ENCODE measurements at regions not wholly inside any gene's neighbourhood (a gene's known extent, or its start where the extent isn't known, plus 50 kb on each side); places are given as distances from the start of the nearest gene placed in this dataset.

DNA sequence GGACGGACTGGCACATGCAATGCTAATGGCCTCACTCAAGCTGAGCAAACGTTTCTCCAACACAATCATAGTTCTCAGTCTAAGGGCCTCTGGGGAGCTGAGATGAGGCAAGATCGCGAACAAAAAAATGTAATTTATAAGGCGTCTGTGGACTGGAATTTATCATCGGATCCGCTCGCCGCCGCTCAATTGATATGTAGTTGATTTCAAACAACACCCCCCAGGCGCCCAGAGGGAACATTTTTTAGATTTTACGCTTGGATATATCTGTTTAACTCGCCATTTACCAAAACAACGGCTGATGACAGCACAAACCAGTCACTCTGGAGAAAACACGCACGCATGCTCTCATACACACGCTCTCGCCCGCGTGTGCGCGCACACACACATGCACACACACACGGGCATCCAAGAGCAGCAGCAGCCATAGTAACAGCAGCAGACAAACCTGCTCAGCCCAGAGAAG is 335.8 kb downstream of the SMAD2 start:
- no peak for FAIRE-seq

DNA sequence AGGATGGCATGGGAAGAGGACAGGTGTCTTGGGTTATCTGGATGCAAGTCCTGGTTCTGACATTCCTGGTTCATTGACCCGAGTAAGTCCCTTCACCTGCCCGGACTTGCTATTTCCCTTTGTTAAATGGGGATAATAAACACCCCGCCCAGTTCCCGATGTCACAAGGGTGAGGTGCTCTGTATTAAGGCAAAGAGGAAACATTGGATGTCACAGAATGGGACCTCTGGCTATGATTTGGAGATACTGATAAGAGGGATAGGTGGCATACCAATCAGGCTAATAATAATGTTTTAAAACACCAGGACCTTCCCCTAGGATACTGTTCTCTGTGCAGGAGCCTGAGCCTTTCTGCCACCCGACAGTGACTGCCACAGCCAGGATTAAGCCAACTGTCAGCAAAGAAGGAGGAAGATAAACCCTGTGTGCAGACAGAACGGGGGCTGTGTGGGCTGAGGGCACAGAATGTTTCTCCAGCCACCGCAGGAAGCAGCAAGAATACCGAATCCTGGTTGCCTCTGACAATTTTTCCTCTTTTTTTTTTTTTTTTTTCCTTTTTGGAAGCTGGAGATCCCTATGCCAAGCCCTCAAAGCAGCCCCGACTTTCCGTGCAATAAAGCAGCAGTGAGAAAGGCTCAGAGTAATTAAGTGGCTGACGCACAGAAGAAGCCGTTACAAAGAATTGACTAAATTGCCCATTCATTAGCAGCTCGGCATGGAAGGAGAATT is 336.6 kb downstream of the SMAD2 start:
- no peak for FAIRE-seq

DNA sequence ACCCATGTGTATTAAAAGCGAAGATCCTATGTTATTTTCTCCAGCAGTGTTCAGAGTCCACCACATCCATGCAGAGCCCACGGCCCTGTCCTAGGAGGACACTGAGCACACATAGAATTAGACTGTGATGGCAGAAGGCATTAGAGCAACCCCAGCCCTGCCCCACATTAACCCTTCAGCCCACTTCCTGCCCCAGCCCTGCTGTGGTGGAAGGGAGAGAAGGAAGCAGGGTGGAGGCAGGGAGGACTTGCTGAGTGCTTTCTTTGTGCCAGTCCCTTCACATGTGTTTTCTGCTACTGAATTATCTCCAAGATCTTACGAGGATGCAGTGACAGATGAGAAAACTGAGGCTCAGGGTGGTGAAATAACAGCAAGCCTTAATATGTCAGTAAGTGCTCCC is 339.0 kb downstream of the SMAD2 start:
- FAIRE-seq: no peak

DNA sequence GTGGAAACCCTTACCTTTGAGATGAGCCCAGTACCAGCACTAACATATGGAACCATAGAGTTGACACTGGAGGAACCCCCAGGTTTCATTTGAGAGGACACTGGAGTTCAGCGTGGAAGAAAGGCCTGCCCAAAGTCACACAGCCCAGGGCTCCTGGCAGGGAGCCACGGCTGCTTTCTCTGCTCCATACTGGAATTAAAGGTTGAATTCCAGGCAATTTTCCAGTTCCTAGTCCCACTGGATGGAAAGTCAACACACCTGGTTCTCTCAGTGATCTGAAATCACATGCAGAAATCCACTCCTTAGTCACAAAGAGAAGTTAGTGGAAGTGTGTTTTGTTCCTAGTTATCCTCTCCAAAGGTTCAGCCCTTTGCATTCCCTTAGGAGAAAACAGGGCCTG is 336.1 kb upstream of the SKOR2 start:
- FAIRE-seq: no peak

DNA sequence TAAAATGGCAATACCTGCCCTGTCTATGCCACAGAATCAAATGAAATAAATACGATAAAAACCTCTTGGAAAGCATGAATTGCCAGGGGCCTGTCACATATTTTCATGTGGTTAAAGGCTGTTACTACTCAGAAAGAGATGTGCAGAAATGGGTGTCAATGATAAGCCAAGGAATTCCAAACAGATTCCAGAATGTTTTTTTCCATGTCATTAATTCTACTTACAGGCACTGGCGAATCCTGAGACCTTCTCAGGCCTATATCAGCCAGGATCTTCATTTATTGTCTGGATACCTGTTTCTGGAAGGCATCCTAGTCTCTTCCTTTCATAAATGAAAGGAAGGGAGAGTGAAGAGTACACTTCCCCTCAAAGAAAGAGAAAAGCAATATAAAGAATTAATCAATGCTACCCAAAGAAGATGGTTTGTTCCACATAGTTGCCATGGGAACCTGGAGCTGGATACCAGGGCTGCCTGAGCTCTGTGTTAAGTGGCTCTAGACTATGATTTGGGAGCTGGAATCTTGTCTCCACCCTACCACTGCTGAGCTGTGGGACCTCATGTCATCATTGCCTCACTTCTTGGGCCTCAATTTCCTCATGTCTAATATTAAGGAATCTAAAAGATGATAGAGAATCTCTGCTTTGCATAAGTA is 335.1 kb upstream of the SKOR2 start:
- FAIRE-seq: no peak

DNA sequence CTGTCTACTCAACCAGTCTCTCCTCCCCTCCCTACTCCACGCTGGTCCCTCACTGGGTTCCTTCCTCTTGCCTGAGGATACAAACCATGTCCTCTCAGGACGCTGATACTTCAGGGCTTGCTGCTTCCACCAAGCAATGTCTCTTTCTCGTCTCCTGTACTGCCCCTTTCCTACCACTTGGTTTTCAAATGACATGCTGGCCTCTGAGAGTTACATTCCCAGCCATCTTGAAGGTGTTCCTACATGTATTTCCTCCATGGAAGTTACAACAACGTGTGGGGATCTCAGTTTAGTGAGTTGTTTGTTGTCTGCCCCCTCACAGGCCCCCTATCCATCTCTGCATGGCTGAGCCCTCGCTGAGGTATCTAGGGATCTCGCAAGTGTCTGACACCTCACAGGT is 334.5 kb upstream of the SKOR2 start:
- no peak for FAIRE-seq

DNA sequence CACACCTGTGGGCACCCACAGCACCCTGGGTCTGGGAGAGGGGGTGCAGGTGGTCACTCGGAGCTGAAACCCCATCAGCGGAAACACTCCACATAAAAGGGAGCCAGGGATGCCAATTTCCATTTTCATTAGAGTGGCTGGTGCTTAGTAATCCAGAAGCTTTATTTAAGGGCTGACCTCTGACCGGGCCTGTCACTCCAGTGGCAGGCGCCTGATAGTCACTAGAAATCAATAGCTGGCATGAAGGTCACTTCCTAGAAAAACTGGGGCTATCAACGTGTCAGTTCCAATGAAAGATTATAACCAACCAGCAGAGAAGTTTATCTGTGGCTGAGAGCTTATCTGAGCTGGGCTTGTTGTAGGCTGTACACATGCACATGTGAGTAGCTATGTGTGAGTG is 333.7 kb upstream of the SKOR2 start:
- FAIRE-seq: no peak

DNA sequence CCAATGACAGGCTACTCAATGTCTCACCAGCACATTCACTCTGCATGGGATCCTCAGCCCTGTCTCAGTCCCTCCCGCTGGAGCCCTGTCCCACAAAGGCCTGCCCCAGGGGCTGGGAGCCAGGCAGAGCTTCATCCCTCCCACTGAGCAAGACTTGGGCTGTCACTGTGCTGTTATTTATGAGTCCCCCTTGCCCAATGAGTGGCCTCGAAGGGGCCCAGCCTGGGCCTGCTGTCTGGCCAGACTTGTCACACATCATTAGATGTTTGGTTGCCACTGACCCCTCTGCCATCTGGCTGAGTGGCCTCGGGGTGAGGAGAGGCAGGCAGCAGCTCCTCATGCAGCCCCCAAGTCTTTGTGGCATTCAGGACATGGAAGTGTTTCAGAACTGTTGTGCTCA is 330.6 kb upstream of the SKOR2 start:
- no peak for FAIRE-seq

DNA sequence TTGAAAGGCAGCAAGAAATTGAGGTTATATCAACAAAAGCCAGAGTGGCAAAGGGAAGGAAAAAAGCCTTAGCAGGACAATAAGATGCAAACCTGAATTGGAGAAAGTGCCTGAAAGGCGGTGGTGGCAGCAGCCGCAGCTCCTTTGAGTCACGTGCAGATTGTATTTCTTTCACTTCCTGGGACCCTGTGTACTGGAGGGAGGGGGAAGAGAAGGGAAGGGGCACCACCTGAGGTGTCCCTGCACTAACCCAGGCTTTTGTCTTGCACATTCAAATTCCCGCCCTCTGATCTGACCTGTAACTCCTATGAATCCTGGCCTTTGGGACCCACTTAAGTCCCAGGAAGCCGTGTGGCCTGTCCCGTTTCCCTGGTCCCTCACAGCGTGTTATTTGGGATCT is 326.1 kb upstream of the SKOR2 start:
- FAIRE-seq: no peak

DNA sequence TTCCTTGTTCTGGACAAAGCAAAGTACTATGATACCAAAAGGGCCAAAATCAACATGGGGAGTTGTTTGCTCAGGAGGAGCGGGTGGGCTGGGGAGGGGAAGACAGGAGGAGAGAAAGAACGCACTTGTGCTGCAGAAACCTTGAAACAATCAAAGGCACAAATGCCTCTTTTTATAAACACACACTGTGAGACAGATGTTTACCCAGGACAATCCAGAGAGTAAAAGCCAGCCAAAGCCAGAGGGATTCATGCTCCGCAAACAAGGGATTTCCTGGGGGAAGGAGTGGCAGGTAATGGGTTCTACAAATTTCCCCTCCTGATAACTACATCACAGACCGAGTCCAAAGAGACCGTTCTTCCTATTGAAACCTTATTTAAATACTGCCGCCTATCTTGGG is 323.5 kb upstream of the SKOR2 start:
- FAIRE-seq: no peak

DNA sequence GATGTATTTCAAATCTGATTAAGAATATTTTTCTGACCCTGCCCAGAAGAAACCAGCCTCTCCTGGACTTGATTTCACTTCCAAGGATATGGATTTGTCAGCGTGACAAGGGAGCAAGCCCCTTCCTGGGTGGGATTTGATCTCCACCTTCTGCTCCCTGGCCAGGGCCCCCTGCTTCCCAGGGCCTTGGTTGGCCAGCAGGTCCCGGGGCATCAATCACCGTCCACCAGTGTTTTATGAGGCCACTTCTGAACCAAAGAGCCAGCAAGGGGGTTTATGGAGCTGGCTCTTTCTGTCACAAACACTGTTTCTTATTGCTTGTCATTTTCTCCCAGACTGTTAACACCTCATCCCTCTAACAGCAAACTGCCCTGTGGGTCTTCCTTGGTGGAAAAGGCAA is 320.5 kb upstream of the SKOR2 start:
- no peak for FAIRE-seq

DNA sequence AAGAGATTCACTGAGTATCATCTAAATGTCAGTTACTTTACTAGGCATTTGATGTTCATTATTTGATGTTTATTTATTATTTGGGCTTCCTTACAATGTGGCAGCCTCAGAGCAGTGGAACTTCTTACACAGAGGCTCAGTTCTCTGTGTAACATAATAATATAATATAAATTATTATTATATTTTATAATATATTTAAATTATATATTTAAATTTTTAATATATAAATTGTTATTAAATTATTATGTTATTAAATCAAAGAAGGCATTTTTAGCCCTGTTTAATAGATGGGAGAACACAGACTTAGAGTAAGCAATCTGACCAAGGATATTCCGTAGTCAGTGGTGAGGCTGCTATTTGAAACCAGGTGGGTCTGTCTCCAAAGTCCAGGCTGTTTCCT is 315.3 kb upstream of the SKOR2 start:
- no peak for FAIRE-seq

DNA sequence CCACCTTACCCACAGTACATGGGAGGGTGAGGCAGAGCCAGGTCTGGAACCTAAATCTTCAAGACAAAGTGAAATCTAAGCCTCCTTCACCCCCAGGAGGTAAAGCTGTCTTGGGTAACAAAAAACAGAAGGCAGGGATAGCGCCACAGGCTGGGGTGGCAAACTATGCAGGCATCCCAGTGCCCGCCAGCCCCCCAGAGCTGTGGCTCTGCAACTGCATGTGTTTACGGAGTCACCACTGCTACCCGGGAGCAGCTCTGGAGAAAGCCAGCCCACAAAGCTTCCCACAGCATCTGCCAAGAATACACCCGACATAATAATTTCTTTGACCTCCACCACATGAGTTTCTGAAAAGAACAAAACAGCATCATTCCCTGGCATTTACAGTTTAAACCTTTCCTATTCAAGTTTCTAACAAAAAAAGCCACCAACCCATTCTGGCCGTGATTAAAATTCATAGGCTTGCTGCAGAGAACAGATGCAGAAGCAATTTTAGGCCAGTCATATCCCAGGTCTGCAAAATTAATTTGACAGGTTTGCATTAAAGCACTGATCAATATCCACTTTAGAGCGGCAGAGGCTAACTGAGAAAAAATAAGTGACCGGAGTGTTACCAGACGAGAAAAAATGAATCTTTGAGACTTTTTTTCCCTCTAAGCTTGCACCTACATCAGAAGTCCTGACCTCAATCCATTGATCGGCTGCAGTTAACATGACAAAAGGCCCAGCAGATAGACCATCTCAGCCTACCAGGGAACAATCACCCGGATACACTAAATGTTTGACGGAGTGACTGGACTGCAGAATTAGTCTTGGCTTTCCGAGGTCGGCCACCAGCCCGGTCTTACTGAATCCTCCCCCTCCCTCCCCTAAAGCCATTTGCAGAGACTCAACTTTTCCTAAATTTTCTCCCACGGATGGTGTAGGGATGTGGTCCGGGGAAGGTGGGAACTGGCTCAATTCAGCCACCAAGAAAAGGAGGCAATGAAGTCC is 309.6 kb upstream of the SKOR2 start:
- no peak for FAIRE-seq

DNA sequence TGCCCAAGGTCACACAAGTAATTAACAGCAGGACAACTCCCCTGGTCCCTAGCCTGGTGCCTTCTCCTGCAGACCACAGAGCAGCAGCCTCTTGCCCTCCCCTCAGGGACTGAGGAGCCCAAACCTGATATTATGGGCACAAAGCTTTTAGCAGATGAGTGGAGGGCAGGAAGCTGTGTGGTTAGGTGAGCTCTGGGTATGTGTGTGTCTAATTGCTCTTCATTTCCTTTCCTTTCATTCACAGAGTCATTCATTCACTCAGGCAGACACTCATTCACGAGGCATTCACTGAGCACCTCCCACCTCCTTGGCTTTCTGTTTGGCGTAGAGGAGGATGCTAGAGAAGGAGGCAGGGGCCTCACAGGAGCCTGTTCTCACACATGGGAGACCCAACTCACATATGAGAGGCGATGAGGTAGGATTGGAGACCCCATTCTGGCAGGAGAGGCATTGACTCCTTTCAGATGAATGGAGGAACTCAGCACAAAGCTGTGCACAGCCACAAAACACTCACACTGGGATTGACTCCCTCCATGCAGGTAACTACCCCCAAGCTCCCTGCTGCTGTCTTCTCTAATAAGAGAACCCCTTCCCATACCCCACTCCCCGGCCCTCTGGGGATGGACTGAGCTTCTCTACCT is 306.8 kb upstream of the SKOR2 start:
- FAIRE-seq: no peak

DNA sequence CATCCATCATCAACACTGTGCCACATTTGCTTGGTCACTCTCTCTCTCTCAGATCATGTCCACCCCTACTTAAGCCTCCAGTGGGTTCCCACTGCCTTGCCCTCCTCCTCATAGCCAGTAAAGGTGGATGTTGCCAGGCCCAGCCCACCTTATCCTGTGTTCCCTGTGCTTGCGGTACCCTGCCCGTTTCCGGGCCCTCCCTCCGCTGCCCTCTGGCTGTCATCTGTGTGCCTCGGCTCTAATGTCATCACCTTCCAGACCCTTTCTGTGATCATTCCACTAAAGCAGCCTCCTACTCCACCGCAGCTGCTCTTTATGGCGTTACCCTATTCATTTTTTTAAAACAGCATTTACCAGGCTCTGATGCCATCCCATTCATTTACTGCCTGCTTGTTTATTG is 305.7 kb upstream of the SKOR2 start:
- no peak for FAIRE-seq

DNA sequence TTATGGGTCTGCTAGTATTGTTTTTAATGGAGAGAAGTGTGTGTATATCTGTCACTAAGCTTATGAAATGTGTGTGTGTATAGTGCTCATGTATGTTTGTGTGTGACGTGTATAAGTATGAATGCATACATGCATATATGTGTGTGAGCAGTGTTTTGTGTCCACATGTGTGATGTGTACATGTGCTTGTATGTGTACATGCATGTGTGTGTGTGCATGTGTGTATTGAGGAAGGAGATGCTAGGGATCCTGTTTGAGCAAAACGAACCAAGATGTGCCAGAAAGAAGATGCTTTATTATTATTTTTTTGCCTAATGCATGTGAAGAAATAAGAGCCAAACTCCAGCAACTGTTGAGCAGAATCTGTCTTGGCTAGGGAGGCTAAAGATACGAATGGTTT is 301.3 kb upstream of the SKOR2 start:
- no peak for FAIRE-seq

DNA sequence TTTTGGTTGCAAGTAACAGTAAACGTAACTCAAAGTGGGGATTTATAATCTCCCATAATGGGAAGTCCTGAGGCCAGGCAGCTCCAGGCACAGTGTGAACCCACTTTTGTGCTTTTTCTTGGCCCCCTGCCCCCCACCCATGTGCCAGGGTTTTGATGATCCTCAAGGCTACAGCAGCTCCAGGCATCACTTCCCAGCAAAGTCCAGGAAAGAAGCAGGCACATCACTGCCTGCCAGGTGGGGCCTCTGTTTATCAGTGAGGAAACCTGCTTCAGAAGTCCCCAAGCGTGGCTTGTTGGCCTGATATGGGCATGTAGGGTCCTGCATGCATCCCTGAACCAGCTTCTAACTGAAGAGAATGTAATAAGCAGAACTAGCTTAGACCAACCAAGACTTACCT is 299.2 kb upstream of the SKOR2 start:
- FAIRE-seq: no peak

DNA sequence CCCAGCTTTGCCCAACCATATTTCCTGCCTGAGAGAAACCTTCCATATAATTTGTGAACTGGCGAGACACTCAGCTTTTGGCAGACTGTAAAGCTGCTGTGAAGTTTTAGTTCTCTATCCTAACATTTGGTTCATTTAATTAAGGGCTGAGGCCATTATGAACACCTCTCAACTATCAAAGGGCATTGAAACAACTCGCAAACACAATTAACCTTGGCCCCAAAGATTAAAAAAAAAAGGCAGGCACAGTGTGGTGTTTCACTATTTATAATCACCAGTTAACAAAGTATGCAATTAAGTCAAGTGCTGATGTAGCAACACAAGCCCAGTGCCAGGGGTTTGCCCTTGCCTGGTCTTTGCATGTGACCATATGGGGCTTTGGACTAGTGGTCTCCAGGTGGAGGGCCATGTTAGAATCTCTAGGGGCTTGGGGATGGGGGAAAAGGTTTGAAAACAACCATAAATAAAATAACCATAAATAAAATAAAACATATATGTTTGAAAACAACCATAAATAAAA is 297.6 kb upstream of the SKOR2 start:
- no peak for FAIRE-seq

DNA sequence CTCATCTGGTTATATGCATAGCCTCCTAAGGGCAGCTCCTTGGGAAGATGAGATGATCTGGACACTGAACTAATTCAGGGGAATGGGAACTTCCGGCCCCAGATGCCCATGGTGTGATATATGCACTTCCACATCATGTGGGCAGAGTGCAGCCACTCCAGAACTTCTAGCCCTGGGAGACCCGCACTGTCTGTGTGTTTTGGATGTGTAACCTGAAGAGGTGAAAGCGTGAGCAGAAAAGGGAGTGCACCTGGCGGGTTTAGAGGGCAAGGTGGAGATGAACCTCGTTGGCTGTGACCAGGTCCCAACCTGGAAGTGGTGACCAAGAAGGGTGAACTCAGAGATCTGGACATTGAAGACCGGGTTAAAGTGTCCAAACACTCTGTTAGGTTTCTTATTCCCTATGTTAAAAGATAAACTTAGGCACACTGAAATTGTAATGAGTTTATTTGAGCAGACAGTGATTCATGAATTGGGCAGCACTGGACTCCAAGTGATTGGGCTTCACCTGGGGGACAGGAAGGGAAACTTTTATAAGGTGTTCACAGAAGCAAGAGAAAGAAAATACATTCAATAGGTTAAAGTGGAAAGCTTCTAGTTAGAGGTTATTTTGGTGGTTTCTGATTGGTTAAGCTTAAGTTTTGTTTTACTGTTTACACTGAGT is 296.2 kb upstream of the SKOR2 start:
- FAIRE-seq: no peak

DNA sequence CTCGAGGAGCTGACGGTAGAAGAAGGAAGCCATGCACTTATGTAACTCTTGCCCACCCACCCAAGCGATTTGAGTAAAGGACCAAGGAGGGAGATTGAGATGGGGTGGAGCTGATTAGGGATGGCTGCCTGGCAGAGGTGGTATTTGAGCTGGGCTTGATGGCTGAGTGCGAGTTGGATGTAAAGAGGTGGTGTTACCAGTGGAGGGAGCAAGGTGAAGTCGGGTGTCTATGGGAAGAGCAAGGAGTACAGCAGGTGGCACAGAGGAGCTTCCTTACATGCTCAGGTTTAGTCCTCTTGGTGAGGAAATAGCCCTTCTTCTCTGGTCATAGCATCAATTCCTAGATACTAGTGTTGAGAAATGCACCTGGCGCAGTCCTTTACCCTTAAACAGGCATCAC is 294.2 kb upstream of the SKOR2 start:
- no peak for FAIRE-seq

DNA sequence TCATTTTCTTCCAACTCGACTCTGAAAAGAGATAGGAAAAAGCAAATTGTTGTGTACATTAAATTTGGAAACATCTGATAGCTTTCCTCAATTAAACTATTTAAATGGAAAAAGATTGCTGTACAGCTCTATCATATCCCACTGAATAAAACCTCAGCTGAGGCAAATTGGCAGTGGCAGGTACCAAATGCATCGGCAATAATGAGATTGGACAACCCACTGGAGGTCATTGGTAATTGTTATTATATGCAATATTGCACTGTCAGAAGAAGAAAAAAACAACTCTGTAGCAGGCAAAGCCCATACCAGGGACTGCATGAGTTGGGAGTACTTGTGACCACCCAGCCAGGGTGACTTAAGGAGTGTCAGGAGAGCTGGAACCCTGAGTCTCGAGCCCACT is 291.6 kb upstream of the SKOR2 start:
- FAIRE-seq: no peak

DNA sequence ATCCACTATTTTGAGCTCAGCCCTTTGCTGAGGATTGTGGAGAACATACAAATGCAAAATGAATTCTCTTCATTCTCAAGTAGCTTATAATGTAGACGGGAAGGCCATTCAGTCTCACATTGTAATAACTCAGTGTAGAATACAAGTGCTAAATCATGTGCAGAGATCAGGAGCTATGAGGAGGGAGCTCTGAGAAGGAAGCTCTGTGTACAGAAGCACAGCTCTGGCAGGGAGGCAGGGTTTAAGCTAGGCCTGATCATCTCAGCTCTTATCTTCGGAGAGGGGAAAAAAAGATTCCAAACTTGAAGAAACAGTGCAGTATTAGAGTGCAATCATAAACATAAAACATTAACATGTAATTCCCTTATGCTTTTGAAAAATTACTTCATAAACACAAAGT is 291.1 kb upstream of the SKOR2 start:
- no peak for FAIRE-seq

Measured in endometrium (tissue), 2 donors.